ENCODE measurements at regions not wholly inside any gene's neighbourhood (a gene's known extent, or its start where the extent isn't known, plus 50 kb on each side); places are given as distances from the start of the nearest gene placed in this dataset.

DNA sequence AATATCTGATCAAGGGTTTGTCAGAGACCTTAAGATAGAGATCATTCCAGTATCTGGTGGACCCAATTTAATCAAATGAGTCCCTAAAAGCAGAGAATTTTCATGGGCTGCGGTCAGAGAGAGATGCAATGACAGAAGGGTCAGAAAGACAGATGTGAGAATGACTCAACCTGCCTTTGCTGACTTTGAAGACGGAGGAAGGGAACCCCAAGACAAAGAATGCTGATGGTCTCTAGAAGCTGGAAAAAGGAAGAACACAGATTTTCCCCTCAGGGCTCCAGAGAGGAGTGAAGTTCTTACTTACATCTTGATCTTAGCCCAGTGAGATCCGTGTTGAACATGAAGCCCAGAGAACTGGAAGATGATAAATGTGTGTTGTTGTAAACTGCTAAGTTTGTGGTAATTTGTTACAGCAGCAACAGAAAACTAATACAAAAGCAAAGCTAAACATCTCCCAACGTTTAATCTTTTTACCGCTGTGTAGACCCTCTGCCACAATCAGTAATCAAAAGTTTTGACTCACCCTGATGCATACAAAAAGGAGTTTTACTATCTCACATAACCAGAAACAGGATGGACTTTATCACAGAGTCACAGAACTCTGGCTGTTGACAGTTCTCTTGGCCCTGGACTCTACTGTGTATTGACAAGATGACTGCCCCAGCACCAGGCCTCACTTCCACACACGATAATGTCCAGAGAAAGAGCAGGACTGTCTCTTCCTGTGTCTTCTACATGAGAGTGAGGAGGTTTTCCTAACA lies 70.2 kb upstream of the MAGEB2 start:
- H3K36me3 Mint-ChIP-seq (ENCODE audit: low read depth), result peaks cover 7% of the 10 kb centered on the region; the same call in 2 of the 3 replicates
- no peak overlapping the region for H3K27ac ChIP-seq (ENCODE audit: low read depth)
- TF ChIP-seq EZH2phosphoT487 (IDR thresholded peaks at IDR 0.05; ENCODE audit: unreplicated experiment) (no peak), ZNF331 (CRISPR knock-in tag; IDR thresholded peaks at IDR 0.05; ENCODE audit: low read depth) (no peak), STAT1 (IDR thresholded peaks at IDR 0.05; ENCODE audit: unreplicated experiment) (no peak), NANOG (IDR thresholded peaks at IDR 0.05; ENCODE audit: borderline replicate concordance) (no peak), ZNF114 (CRISPR knock-in tag; IDR thresholded peaks at IDR 0.05) (no peak), POLR2AphosphoS5 (IDR thresholded peaks at IDR 0.05; ENCODE audit: low read depth) (no peak), EZH2 (IDR thresholded peaks at IDR 0.05; ENCODE audit: low read depth, unreplicated experiment) (no peak), JUNB (IDR thresholded peaks at IDR 0.05; ENCODE audit: unreplicated experiment) (no peak), CREB1 (CRISPR knock-in tag; IDR thresholded peaks at IDR 0.05; ENCODE audit: low read depth) (no peak)
- TF ChIP-seq, protein P1, sequence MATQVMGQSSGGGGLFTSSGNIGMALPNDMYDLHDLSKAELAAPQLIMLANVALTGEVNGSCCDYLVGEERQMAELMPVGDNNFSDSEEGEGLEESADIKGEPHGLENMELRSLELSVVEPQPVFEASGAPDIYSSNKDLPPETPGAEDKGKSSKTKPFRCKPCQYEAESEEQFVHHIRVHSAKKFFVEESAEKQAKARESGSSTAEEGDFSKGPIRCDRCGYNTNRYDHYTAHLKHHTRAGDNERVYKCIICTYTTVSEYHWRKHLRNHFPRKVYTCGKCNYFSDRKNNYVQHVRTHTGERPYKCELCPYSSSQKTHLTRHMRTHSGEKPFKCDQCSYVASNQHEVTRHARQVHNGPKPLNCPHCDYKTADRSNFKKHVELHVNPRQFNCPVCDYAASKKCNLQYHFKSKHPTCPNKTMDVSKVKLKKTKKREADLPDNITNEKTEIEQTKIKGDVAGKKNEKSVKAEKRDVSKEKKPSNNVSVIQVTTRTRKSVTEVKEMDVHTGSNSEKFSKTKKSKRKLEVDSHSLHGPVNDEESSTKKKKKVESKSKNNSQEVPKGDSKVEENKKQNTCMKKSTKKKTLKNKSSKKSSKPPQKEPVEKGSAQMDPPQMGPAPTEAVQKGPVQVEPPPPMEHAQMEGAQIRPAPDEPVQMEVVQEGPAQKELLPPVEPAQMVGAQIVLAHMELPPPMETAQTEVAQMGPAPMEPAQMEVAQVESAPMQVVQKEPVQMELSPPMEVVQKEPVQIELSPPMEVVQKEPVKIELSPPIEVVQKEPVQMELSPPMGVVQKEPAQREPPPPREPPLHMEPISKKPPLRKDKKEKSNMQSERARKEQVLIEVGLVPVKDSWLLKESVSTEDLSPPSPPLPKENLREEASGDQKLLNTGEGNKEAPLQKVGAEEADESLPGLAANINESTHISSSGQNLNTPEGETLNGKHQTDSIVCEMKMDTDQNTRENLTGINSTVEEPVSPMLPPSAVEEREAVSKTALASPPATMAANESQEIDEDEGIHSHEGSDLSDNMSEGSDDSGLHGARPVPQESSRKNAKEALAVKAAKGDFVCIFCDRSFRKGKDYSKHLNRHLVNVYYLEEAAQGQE (IDR thresholded peaks at IDR 0.05; ENCODE audit: unreplicated experiment), result no peak
- TF ChIP-seq, protein P2, sequence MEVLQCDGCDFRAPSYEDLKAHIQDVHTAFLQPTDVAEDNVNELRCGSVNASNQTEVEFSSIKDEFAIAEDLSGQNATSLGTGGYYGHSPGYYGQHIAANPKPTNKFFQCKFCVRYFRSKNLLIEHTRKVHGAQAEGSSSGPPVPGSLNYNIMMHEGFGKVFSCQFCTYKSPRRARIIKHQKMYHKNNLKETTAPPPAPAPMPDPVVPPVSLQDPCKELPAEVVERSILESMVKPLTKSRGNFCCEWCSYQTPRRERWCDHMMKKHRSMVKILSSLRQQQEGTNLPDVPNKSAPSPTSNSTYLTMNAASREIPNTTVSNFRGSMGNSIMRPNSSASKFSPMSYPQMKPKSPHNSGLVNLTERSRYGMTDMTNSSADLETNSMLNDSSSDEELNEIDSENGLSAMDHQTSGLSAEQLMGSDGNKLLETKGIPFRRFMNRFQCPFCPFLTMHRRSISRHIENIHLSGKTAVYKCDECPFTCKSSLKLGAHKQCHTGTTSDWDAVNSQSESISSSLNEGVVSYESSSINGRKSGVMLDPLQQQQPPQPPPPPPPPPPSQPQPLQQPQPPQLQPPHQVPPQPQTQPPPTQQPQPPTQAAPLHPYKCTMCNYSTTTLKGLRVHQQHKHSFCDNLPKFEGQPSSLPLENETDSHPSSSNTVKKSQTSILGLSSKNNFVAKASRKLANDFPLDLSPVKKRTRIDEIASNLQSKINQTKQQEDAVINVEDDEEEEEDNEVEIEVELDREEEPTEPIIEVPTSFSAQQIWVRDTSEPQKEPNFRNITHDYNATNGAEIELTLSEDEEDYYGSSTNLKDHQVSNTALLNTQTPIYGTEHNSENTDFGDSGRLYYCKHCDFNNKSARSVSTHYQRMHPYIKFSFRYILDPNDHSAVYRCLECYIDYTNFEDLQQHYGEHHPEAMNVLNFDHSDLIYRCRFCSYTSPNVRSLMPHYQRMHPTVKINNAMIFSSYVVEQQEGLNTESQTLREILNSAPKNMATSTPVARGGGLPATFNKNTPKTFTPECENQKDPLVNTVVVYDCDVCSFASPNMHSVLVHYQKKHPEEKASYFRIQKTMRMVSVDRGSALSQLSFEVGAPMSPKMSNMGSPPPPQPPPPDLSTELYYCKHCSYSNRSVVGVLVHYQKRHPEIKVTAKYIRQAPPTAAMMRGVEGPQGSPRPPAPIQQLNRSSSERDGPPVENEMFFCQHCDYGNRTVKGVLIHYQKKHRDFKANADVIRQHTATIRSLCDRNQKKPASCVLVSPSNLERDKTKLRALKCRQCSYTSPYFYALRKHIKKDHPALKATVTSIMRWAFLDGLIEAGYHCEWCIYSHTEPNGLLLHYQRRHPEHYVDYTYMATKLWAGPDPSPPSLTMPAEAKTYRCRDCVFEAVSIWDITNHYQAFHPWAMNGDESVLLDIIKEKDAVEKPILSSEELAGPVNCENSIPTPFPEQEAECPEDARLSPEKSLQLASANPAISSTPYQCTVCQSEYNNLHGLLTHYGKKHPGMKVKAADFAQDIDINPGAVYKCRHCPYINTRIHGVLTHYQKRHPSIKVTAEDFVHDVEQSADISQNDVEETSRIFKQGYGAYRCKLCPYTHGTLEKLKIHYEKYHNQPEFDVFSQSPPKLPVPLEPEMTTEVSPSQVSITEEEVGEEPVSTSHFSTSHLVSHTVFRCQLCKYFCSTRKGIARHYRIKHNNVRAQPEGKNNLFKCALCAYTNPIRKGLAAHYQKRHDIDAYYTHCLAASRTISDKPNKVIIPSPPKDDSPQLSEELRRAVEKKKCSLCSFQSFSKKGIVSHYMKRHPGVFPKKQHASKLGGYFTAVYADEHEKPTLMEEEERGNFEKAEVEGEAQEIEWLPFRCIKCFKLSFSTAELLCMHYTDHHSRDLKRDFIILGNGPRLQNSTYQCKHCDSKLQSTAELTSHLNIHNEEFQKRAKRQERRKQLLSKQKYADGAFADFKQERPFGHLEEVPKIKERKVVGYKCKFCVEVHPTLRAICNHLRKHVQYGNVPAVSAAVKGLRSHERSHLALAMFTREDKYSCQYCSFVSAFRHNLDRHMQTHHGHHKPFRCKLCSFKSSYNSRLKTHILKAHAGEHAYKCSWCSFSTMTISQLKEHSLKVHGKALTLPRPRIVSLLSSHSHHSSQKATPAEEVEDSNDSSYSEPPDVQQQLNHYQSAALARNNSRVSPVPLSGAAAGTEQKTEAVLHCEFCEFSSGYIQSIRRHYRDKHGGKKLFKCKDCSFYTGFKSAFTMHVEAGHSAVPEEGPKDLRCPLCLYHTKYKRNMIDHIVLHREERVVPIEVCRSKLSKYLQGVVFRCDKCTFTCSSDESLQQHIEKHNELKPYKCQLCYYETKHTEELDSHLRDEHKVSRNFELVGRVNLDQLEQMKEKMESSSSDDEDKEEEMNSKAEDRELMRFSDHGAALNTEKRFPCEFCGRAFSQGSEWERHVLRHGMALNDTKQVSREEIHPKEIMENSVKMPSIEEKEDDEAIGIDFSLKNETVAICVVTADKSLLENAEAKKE (CRISPR knock-in tag; IDR thresholded peaks at IDR 0.05), result no peak
- TF ChIP-seq, protein P3, sequence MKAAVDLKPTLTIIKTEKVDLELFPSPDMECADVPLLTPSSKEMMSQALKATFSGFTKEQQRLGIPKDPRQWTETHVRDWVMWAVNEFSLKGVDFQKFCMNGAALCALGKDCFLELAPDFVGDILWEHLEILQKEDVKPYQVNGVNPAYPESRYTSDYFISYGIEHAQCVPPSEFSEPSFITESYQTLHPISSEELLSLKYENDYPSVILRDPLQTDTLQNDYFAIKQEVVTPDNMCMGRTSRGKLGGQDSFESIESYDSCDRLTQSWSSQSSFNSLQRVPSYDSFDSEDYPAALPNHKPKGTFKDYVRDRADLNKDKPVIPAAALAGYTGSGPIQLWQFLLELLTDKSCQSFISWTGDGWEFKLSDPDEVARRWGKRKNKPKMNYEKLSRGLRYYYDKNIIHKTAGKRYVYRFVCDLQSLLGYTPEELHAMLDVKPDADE (IDR thresholded peaks at IDR 0.05), result no peak
- TF ChIP-seq, protein P4, sequence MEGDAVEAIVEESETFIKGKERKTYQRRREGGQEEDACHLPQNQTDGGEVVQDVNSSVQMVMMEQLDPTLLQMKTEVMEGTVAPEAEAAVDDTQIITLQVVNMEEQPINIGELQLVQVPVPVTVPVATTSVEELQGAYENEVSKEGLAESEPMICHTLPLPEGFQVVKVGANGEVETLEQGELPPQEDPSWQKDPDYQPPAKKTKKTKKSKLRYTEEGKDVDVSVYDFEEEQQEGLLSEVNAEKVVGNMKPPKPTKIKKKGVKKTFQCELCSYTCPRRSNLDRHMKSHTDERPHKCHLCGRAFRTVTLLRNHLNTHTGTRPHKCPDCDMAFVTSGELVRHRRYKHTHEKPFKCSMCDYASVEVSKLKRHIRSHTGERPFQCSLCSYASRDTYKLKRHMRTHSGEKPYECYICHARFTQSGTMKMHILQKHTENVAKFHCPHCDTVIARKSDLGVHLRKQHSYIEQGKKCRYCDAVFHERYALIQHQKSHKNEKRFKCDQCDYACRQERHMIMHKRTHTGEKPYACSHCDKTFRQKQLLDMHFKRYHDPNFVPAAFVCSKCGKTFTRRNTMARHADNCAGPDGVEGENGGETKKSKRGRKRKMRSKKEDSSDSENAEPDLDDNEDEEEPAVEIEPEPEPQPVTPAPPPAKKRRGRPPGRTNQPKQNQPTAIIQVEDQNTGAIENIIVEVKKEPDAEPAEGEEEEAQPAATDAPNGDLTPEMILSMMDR (conservative IDR thresholded peaks at IDR 0.05; ENCODE audit: low read depth in 2 of 2), result no peak
- H3K4me3 ChIP-seq, result no peak overlapping the region
- H3K4me1 ChIP-seq (ENCODE audit: insufficient read depth), result no peaks in the 10 kb centered on the region
- no peak overlapping the region for H3K27ac Mint-ChIP-seq
- H3K27me3 Mint-ChIP-seq (ENCODE audit: insufficient read depth, low read depth, poor library complexity), result no peaks in the 10 kb centered on the region
- H2AFZ ChIP-seq, result no peak overlapping the region
- no peaks in the 10 kb centered on the region for H3K79me2 ChIP-seq (replicated peaks; ENCODE audit: insufficient read depth)
- no peaks in the 10 kb centered on the region for H3K9me2 ChIP-seq (ENCODE audit: insufficient read depth)
- peaks cover 4% of the 10 kb centered on the region; the same call in 2 of the 3 replicates for H3K4me1 Mint-ChIP-seq
- no peaks in the 10 kb centered on the region for H4K20me1 ChIP-seq (replicated peaks; ENCODE audit: insufficient read depth)
- no peaks in the 10 kb centered on the region for H3K27me3 ChIP-seq (ENCODE audit: insufficient read depth)
- DNase-seq (ENCODE audit: low spot score) (no peak), ATAC-seq (no peak)
- no peaks in the 10 kb centered on the region for H3K36me3 ChIP-seq (ENCODE audit: insufficient read depth)
- H3K9me3 Mint-ChIP-seq, result peaks cover 11% of the 10 kb centered on the region
- H3K4me2 ChIP-seq, result no peak overlapping the region
- no peaks in the 10 kb centered on the region for H3F3A ChIP-seq (replicated peaks; ENCODE audit: low read depth)
- H3K4me3 Mint-ChIP-seq, result no peak overlapping the region

All from GM23338 (cell line).